HG03342 (cell line): ENCODE measurements at regions not wholly inside any gene's neighbourhood (a gene's known extent, or its start where the extent isn't known, plus 50 kb on each side); places are given as distances from the start of the nearest gene placed in this dataset.
"Not testable (repeated sequence)": the region's sequence is repeated elsewhere in the genome, so short reads cannot be mapped to it uniquely, and the experiment has no call there.

Experiments
- ATAC-seq: cut with Tn5 transposase; IDR thresholded peaks from one replicate; pipeline ENCODE4 v1.9.1; 2021; ENCODE audit warnings: mild to moderate bottlenecking, moderate library complexity; ENCODE audit not compliant: unreplicated experiment

DNA sequence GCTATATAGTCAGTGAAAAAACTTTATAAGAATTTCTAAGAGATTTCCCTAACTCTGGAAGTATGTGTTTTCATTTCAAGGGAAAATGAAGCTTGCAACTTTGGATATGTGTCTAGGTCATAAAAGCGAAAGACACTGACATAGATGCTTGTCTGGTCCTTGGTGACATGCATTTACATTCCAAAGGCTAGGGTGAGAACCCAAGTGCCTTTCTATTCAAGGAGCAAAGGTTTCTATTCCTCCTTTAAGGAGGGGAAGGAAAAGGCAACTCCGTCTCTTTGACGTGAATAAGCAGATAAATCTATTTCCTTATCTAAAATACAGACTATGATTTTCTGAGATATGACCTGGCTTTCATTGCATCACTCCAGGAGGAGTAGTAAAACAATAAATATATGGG is 261.1 kb downstream of the CDH7 start:
- no peak for ATAC-seq

DNA sequence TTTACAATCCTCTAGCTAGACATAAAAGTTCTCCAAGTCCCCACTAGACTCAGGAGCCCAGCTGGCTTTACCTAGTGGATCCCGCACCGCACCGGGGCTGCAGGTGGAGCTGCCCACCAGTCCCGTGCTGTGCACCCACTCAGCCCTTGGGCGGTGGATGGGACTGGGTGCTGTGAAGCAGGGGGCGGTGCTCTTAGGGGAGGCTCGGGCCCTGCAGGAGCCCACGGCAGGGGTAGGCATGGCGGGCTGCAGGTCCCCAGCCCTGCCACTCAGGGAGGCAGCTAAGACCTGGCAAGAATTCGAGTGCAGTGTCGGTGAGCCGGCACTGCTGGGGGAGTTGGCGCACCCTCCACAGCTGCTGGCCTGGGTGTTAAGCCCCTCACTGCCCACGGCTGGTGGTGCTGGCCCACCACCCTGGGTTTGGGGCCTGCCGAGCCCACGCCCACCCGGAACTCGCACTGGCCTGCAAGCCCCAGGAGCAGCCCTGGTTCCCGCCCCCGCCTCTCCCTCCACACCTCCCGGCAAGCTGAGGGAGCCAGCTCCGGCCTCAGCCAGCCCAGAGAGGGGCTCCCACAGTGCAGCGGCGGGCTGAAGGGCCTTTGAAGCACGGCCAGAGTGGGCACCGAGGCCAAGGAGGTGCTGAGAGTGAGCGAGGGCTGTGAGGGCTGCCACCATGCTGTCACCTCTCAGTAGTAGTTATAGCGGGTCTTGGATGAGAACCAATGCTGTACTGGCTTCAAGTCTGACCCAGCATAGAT is 255.2 kb downstream of the CDH7 start:
- no peak for ATAC-seq

DNA sequence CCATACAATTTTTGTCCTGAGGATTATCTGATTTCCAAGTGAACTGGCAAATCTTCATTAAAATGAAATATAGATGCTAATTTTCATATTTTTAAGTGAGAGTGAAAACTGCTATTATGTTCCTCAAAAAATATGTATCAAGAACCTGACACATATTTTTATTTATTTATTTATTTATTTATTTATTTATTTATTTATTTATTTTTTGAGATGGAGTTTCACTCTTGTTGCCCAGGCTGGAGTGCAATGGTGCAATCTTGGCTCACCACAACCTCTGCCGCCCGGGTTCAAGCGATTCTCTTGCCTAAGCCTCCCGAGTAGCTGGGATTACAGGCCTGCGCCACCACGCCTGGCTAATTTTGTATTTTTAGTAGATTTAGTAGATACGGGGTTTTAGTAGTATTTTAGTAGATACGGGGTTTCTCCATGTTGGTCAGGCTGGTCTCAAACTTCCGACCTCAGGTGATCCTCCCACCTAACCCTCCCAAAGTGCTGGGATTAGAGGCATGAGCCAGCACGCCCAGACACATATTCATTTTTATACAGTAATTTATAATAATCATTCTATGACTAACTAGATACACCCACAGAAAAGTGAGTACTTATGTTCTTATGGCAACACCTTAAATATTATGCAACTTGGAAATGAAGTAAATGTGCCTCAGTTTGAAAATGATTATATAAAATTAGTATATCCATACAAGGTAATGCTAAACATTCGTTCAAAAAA is 248.3 kb downstream of the CDH7 start:
- not testable (repeated sequence) for ATAC-seq

DNA sequence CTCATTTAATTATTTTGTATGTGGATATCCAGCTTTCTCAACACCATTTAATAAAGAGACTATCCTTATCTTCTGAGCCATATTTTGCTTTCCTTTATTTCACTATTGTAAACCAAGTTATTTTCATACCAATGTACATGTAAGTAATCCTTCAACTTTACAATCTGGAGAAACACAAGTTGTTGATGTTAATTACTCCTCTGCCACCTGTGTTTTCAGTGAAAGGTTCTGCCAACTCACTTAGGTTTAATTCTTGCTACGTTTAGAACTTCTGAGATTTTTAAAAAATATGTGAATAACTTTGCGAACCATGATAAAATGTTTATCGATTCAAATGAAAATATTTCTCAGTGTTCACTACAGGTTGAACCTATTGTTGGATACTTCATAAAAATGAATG is 244.4 kb downstream of the CDH7 start:
- no peak for ATAC-seq

DNA sequence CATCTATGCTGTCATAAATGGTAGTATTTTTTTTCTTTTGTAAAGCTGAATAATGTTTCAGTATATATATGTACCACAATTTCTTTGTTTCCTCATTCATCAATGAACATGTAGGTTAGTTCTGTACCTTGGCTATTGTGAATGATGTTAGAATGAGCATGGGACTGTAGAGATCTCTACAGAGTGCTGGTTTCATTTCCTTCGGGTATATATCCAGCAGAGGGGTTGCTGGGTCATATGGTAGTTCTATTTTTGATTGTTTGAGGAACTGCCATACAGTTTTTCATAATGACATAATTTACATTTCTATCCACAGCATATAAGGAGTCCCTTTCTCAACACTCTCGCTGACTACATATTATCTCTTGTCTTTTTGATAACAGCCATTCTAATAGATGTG is 243.5 kb downstream of the CDH7 start:
- ATAC-seq: no peak

DNA sequence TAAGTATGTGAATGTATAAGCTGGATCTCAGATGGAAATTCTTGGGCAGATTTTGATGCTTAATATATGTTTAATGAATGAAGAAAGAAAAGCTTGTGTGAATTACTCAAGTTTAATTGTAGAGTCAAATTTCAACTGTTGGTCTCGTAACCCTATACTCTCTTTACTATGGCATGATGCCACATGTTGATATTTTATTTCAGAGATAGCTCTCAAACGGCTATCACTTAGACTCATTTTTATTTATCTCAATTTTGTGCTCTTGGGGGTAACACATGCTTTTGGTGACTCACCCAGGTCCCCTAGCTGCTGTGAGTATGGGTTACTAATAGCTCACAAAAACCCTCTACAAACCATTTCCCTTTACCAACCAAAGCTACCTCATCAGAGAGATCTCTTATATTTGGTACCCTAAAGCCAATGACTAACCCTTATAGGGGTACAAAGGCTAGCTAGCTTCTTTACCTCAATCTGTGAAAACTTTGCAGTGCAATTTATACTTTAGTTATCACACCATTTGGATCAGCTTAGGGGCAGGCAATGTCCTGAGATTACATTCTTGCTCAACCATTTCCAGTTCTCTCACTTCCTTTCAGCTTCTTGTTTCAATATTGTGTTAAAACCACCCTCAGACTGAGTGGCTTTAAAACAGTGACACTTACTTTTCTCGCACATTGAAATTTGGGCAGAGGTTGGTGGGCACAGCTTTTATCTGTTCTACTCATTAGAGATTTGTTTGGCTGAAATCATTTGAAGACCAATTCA is 240.3 kb downstream of the CDH7 start:
- no peak for ATAC-seq

DNA sequence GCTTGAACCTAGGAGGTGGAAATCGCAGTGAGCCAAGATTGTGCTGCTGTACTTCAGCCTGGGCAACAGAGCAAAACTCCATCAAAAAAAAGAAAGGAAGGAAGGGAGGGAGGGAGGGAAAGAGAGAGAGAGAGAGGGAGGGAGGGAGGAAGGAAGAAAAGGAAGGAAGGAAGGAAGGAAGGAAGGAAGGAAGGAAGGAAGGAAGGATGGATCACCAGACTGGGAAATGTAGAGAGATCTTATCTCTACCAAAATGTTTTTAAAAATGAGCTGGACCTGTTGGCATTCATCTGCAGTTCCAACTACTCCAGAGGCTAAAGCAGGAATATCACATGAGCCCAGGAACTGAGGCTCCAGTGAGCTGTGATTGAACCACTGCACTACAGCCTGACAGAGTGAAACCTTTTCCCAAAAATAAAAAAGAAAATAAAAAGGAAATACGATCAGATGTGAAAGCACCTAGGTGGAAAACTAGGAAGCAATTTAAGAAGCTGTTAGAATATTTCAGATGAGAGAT is 239.4 kb downstream of the CDH7 start:
- ATAC-seq: no peak

DNA sequence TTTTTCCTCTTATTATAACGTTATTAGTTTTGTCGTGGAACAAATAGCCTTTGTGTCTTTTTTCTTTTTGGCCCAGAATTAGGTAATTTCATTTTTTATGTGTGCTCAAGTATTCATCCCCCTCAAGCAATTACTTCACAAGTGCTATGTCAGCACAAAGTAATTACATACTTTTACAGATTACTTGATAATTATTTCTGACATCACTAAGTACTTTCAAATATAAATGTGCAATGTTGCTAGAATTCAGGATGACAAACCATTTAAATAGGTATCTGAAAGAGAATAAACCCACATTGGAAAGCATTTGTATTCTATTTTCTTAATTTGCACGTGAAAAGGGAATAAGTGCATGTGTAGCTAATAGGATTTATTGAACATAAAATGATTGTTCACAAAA is 238.2 kb downstream of the CDH7 start:
- ATAC-seq: no peak

DNA sequence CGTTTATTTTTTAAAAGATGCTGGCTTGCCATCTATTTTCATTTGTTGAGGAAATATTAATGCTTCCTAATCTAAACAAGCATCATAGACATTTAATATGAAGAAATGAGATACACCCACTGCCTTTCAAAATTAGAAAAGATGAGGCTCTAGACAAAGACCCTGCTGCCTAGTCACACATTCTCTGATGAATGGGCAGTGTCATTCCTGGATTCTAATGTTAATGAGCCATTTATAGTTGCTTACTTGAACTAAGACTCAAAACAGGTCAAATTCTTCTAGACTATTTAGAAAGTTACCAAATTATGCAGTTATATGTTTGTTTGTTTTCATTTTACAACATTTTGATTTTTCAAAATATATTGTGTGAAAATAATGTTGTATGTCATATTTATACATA is 237.6 kb downstream of the CDH7 start:
- ATAC-seq: no peak

DNA sequence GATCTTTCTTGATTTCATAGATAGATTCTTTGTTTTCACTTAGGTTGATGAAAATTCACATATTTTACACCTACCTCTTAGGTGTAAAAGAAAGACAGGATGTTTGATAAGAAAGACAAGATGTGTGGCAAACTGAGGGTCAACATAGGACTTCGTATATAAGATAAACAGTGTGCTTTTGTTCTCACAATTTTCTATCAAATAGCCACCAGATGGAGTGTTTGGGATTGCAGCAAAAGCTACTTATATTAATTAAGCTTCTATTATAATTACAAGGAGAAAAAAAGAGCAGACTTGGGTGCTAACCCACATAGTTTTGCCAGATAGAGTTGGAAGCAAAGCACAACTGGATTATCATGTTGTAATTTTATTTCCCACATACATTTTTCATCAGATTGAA is 232.9 kb downstream of the CDH7 start:
- ATAC-seq: no peak

DNA sequence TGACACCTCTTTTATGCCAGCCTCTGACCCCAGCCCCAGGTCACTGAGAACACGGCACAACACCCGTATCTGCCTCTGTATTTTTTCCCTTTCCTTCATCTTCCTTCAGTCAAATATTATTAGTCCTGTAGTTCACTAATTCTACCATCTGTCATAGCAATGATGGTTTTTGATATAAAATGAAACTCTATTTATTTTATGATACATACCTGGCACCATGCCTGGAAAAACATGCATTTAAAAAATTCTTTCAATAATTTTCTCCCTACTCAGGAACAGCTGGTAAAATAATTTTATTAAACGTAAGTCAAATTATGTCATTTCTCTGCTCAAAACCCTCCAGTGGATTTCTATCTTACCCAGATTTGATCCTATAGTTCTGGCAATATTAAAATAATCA is 224.7 kb downstream of the CDH7 start:
- ATAC-seq: no peak

DNA sequence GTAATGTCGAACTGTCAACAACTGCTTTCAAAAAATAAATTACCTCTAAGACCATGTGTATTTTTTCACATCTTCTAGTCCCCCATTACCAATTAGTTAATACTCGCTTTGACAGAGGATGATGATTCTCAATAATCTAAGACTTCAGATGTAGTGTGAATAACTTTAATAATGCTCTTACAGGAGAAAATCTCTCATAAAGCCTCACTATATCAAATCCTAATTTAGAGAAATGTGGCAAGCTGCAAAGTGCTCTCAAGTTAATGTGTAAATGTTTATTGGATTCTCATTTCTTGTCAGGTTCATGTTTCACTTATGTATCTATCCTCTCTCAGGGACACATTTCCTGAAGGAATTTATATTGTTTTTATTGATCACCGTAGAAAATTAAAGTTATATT is 223.9 kb downstream of the CDH7 start:
- no peak for ATAC-seq

DNA sequence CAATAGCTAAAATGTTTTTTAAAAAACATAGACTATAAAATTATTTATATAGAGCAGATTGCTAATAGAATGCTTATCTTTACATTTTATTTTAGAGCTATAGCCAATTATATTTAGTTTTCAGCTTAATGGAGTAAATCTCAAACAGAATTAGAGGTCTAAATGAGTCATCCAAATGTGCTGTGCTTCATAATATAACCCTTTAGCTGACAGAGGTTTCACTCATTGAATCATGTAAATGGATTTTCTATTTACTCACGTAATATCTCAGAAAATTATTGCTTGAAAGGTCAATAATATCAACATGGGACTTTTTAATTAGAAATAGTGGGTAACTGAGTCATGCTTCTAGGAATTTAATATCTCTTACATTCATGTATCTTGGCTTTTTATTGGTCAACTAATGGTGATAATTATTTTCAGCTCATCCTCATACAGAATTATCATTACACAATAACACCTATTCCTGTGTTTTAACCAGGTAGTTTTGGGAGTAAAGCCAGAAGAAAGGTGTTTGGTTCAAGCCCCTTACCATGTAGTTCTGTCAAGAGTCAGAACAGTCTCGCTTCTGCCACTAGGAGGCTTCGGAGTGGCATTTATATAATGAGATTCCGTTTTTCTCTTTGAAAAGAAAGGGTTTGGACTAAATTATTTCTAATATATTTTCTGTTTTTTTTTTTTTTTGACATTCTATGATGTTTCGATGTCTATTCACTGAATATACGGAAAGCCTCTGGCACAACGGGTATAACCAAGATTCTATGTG is 217.6 kb downstream of the CDH7 start:
- ATAC-seq: no peak

DNA sequence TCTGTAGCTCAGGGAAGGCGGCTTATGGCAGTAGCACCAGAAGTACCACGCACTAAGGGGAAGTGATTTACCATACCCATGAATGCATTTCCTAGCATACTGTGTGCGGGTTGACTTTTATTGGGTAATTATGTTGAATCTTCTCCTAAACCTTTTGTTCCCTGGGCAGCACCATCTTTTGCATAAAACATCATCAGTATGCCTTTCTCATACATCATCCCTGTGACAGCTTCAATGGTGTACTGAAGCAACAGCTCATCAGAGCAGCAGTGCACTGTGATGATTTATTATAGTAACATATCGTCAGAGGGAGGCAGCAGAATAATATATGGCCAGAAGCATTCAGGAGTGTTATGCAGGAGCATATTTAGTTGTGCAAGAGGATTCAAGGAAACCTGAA is 204.9 kb downstream of the CDH7 start:
- no peak for ATAC-seq

DNA sequence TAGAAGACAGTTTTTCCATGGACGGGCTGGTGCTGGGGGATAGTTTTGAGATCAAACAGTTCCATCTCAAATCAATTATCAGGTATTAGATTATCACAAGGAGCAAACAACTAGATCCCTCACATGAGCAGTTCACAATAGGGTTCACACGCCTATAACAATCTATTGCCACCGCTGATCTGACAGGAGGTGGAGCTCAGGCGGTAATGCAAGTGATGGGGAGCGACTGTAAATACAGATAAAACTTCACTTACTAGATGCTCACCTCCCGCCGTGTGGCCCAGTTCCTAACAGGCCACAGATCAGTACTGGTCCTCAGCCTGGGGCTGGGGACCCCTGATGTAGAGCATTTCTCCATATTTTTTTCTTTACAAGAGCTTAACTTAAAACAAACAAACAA is 203.6 kb downstream of the CDH7 start:
- ATAC-seq: no peak

DNA sequence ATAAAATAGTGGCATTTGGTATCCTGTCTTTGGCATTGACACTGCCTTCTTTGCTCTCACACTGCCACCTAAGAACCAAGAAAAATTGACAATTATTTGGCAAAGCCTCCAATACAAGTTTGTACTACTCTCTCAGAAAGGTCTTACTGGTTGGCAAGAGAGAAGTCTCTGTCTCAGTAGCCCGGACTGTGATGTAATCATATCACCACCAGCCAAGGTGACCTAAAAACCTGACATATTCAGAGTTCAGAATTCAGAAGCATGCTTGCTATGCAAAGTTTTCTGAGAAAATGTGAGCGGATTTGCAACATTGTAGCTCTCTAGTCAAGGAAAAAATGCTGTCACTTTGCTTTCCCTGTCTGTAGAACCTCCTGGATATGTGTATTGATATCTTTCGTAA is 196.0 kb downstream of the CDH7 start:
- no peak for ATAC-seq

DNA sequence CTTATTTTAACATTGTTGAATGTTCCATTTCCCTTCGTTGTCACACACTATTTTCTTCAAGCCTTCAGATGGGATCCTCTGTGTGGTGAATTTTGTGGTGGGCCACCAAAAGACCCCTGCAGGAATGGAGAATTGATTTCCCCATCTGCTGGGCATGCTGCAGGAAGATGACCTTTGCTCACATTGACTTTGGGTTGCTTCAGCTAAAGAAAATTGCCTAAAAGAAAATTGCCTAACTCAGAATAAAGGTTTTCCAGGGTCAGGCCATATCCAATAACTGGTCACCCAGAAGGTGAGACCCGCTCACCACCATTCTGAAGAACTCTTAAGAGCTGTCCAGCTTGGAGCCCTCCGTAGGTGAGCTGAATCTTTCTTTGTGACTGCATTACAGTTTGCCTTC is 192.5 kb downstream of the CDH7 start:
- ATAC-seq: no peak

DNA sequence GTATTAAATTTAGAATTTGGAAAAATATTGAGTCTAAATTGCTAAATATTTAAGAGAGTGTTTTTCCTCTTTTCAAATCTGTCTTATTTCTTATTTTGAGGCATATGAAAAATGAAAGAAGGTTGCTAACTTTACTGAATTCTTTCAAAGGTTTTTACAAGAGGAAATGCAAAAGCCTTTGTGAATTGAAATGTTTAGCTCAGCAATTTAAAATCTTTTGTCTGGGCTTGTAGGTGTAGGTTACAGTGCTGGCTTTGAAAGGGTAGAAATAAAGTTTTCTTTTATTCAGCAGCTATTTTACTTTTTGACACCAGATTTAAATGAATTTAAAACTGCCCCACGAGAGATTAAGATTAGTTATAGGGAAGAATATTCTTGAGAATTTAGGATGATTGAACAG is 192.0 kb downstream of the CDH7 start:
- ATAC-seq: no peak

DNA sequence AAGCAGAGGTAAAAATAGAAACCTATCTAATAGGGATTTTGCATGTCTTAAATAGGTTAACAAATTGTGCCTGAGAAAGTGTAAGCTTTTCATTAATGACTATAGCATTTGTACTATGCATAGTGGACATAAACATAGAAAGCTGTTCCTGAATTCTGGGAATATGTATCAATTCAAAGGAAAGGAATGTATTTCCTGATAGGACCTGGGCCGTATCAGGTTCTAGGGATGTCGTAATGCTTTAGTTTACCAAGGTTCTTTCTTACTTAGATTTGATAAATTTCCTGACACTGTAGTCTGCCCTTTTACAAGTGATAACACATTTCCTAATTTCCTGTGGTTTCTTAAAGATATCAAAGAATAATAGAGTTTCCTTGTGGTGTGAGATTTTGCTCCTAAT is 191.3 kb downstream of the CDH7 start:
- no peak for ATAC-seq

DNA sequence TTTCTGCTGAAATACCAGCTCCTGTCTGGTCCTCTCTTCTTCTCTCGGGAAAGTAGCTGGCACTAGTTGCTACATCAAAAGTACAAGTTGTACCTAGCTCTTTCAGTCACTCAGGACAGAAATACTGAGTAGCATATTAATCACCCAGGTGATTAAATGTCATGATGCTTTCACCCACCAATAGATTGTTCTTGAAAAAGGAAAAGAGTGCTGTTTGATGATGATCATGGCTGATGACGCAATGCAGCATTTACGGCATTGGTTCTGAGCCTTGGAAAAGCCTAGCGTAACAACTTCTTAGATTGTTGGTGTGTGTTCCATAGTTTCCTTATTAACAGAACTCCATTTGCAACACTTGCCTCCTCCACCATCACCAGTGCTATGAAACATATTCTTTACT is 190.7 kb downstream of the CDH7 start:
- ATAC-seq: no peak
